ENCODE measurements at regions not wholly inside any gene's neighbourhood (a gene's known extent, or its start where the extent isn't known, plus 50 kb on each side); places are given as distances from the start of the nearest gene placed in this dataset.
A peak's percentile ranks its signal among the peaks of the same experiment; 100 is the strongest.

DNA sequence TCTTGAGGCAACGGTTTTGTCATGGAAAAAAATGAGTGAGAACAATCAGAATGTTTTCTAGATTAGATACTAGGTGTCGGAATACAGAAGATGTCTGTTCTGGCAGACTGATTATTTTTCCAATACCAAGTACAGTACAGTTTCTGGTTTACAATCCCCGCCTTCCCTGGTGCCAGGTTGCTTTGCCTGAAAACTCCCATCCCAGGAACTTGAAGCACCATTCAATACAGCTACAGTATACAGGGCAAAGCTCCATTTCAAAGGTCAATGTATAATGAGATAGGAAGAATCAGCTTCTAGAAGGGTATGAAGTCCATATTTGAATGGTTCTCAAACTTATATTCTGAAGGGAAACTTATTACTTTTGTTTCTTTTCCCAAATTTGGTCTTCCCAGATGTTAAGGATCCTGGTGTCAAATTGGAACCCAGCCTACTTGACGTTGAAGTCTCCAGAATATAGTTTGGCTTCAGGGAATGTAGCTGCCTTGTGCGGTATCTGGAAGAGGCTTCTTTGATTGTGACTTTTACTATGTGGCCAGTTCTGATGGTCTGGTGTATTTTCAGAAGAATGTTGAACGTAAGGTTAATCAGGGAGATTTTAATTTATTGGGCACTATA is 238.0 kb upstream of the ATP2B1 start:
- TF ChIP-seq, protein P1, sequence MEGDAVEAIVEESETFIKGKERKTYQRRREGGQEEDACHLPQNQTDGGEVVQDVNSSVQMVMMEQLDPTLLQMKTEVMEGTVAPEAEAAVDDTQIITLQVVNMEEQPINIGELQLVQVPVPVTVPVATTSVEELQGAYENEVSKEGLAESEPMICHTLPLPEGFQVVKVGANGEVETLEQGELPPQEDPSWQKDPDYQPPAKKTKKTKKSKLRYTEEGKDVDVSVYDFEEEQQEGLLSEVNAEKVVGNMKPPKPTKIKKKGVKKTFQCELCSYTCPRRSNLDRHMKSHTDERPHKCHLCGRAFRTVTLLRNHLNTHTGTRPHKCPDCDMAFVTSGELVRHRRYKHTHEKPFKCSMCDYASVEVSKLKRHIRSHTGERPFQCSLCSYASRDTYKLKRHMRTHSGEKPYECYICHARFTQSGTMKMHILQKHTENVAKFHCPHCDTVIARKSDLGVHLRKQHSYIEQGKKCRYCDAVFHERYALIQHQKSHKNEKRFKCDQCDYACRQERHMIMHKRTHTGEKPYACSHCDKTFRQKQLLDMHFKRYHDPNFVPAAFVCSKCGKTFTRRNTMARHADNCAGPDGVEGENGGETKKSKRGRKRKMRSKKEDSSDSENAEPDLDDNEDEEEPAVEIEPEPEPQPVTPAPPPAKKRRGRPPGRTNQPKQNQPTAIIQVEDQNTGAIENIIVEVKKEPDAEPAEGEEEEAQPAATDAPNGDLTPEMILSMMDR (IDR thresholded peaks at IDR 0.05; ENCODE audit: unreplicated experiment in 3 of 3): no peak
- peak overlapping the region; percentile 73 to 88 (median 78) for H3K27ac Mint-ChIP-seq
- peaks cover 55% of the 10 kb centered on the region for H3K4me1 Mint-ChIP-seq
- H3K4me3 Mint-ChIP-seq: no peak overlapping the region
- no peaks in the 10 kb centered on the region for H3K36me3 Mint-ChIP-seq (ENCODE audit: low read depth)
- no peaks in the 10 kb centered on the region for H3K27me3 Mint-ChIP-seq (ENCODE audit: low read depth)
- no peaks in the 10 kb centered on the region for H3K9me3 Mint-ChIP-seq

GRCh38 chr12:89945123-89945522 is 236.5 kb upstream of the ATP2B1 start:
- peak overlapping the region in 2 of 3 experiments; percentile 26 to 37 for H3K27ac Mint-ChIP-seq

GRCh38 chr12:89943463-89943862 is 234.8 kb upstream of the ATP2B1 start:
- no peak overlapping the region for H3K4me3 Mint-ChIP-seq
- no peak overlapping the region for H3K27ac Mint-ChIP-seq
- TF ChIP-seq, protein P1 (IDR thresholded peaks at IDR 0.05; ENCODE audit: unreplicated experiment in 3 of 3): no peak
- no peaks in the 10 kb centered on the region for H3K36me3 Mint-ChIP-seq (ENCODE audit: low read depth)
- H3K4me1 Mint-ChIP-seq: peaks cover 45% of the 10 kb centered on the region
- no peaks in the 10 kb centered on the region for H3K9me3 Mint-ChIP-seq
- H3K27me3 Mint-ChIP-seq (ENCODE audit: low read depth): no peaks in the 10 kb centered on the region

More at GRCh38 chr12:89945123-89945522, 236.5 kb upstream of the ATP2B1 start:
- Mint-ChIP-seq H3K4me1 (peaks cover 54% of the 10 kb centered on the region), H3K36me3 (ENCODE audit: low read depth) (no peaks in the 10 kb centered on the region), H3K27me3 (ENCODE audit: low read depth) (no peaks in the 10 kb centered on the region), H3K9me3 (no peaks in the 10 kb centered on the region), H3K4me3 (no peak overlapping the region)
- TF ChIP-seq, protein P1 (IDR thresholded peaks at IDR 0.05; ENCODE audit: unreplicated experiment in 3 of 3): no peak

- H3K27me3 Mint-ChIP-seq (ENCODE audit: low read depth): no peaks in the 10 kb centered on the region
- TF ChIP-seq, protein P1 (IDR thresholded peaks at IDR 0.05; ENCODE audit: unreplicated experiment in 3 of 3): no peak
- peaks cover 41% of the 10 kb centered on the region for H3K4me1 Mint-ChIP-seq
Observed at GRCh38 chr12:89941436-89941835, 232.8 kb upstream of the ATP2B1 start.

GRCh38 chr12:89939522-89940215 is 231.0 kb upstream of the ATP2B1 start:
- no peaks in the 10 kb centered on the region for H3K9me3 Mint-ChIP-seq
- peaks cover 55% of the 10 kb centered on the region for H3K4me1 Mint-ChIP-seq
- no peaks in the 10 kb centered on the region for H3K27me3 Mint-ChIP-seq (ENCODE audit: low read depth)
- no peak overlapping the region for H3K4me3 Mint-ChIP-seq
- TF ChIP-seq, protein P1 (IDR thresholded peaks at IDR 0.05; ENCODE audit: unreplicated experiment in 3 of 3): no peak
- H3K27ac Mint-ChIP-seq: no peak overlapping the region
- no peaks in the 10 kb centered on the region for H3K36me3 Mint-ChIP-seq (ENCODE audit: low read depth)

More at GRCh38 chr12:89941436-89941835, 232.8 kb upstream of the ATP2B1 start:
- Mint-ChIP-seq H3K4me3 (no peak overlapping the region), H3K9me3 (no peaks in the 10 kb centered on the region), H3K27ac (peak overlapping the region; percentile 9 to 27 (median 22)), H3K36me3 (ENCODE audit: low read depth) (no peaks in the 10 kb centered on the region)

Measured in nephron (organoid).